ENCODE measurements at regions not wholly inside any gene's neighbourhood (a gene's known extent, or its start where the extent isn't known, plus 50 kb on each side); places are given as distances from the start of the nearest gene placed in this dataset.

DNA sequence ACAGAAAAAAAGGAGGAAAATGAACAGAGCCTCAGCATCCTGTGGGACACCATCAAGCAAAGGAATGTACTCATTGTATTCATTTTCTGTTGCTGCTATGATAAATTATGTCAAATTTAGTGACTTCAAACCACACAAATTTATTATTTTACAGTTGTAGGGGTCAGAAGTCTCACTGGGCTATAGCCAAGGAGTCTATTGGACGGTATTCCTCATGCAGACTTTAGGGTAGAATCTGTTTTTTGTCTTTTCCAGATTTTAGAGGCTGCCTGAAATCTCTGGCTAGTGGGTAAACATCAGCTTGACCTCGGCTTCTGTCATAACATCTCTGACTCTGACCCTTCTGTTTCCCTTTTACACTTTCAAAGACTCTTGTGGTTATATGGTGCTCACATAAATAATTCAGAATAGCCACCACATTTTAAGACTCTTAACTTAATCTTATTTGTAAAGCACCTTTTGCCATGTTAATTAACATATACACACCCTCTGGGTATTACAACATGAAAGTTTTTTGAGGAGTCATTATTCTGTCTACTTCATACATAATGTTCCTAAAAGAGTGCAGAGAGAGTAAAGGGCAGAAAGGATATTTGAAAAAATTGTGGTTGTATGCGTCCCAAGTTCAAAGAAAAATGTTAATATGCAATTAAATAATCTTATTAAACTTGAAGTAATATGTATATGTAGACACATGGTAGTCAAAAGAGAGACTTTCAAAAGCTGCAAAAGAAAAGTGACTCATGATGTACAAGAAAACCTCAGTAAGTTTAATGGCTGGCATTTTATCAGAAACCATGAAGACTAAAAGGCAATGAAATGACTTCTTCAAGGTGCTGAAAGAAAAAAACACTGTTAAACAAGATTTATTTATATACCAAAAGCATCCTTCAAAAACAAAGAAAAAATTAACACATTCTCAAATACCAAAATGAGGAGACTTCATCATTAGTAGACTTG is 70.8 kb upstream of the MEOX2 start:
- Histone ChIP-seq H3K23ac (ENCODE audit: low read length in 2 of 2) (no peak overlapping the region), H4K8ac (ENCODE audit: low read length) (no peak overlapping the region), H4K91ac (ENCODE audit: low read length) (no peak overlapping the region), H3K9ac (ENCODE audit: low read length) (no peak overlapping the region), H3K18ac (ENCODE audit: low read depth in 1 of 2, low read length in 2 of 2) (no peak overlapping the region), H3K79me1 (replicated peaks; ENCODE audit: low read length, poor library complexity, severe bottlenecking) (no peaks in the 10 kb centered on the region), H2BK12ac (ENCODE audit: low read length in 2 of 2) (no peak overlapping the region), H3K27ac (ENCODE audit: low read length, poor library complexity, severe bottlenecking) (no peak overlapping the region), H3K4me3 (ENCODE audit: insufficient read depth in 1 of 2, low read depth in 1 of 2, low read length in 2 of 2) (no peak overlapping the region), H3K27me3 (ENCODE audit: control insufficient read depth in 1 of 2, insufficient read depth in 1 of 2, low read length in 2 of 2) (no peaks in the 10 kb centered on the region), H3K14ac (ENCODE audit: low read length in 2 of 2) (no peak overlapping the region), H3K4ac (ENCODE audit: low read depth in 1 of 2, low read length in 2 of 2) (no peak overlapping the region), H2AK5ac (ENCODE audit: low read length, severe bottlenecking) (no peak overlapping the region), H2BK5ac (ENCODE audit: low read depth, low read length, poor library complexity, severe bottlenecking) (no peak overlapping the region), H2BK120ac (ENCODE audit: low read depth, low read length) (no peak overlapping the region), H2AFZ (ENCODE audit: low read depth, low read length) (no peak overlapping the region), H3K36me3 (ENCODE audit: control insufficient read depth in 1 of 2, insufficient read depth in 2 of 2, low read depth in 1 of 2, low read length in 2 of 2) (no peaks in the 10 kb centered on the region), H2BK15ac (ENCODE audit: low read depth, poor library complexity, severe bottlenecking) (no peak overlapping the region), H3K9me3 (ENCODE audit: control insufficient read depth, low read length) (peaks cover 3% of the 10 kb centered on the region), H3K4me2 (ENCODE audit: low read length, poor library complexity, severe bottlenecking) (no peak overlapping the region), H3K4me1 (ENCODE audit: control insufficient read depth, insufficient read depth, low read depth, low read length) (no peaks in the 10 kb centered on the region)
- peak; percentile 43 for DNase-seq
- WGBS = 10% methylated on average over 2 of the region's 3 CpGs

DNA sequence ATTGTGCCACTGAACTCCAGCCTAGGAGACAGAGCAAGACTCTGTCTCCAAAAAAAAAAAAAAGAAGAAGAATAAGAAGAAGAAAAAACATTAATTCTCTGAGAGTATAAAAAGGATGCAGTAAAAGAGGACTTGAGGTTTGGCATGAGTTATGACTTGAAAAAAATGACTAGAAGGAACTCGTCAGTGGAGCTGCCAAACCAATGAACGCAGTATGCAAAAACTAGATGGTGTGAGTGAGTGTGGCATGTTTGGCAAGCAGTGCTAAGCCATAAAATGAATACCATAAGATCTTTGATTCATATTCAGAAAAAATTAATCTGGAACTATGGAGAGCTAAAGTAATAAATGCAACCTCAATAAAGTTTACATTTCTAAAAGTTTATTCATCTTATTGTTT is 68.6 kb upstream of the MEOX2 start:
- WGBS = 100% methylated on average over 1 of the region's 2 CpGs
- H3K4me1 ChIP-seq (ENCODE audit: control insufficient read depth, insufficient read depth, low read depth, low read length) = no peaks in the 10 kb centered on the region
- DNase-seq = no peak
- no peak overlapping the region for H3K23ac ChIP-seq (ENCODE audit: low read length in 2 of 2)
- H2AK5ac ChIP-seq (ENCODE audit: low read length, severe bottlenecking) = no peak overlapping the region
- no peak overlapping the region for H4K8ac ChIP-seq (ENCODE audit: low read length)
- H2BK120ac ChIP-seq (ENCODE audit: low read depth, low read length) = no peak overlapping the region
- no peak overlapping the region for H2BK15ac ChIP-seq (ENCODE audit: low read depth, poor library complexity, severe bottlenecking)
- no peaks in the 10 kb centered on the region for H3K36me3 ChIP-seq (ENCODE audit: control insufficient read depth in 1 of 2, insufficient read depth in 2 of 2, low read depth in 1 of 2, low read length in 2 of 2)
- no peaks in the 10 kb centered on the region for H3K27me3 ChIP-seq (ENCODE audit: control insufficient read depth in 1 of 2, insufficient read depth in 1 of 2, low read length in 2 of 2)
- no peak overlapping the region for H3K9ac ChIP-seq (ENCODE audit: low read length)
- no peaks in the 10 kb centered on the region for H3K79me1 ChIP-seq (replicated peaks; ENCODE audit: low read length, poor library complexity, severe bottlenecking)
- no peak overlapping the region for H2BK12ac ChIP-seq (ENCODE audit: low read length in 2 of 2)
- peaks cover 3% of the 10 kb centered on the region for H3K9me3 ChIP-seq (ENCODE audit: control insufficient read depth, low read length)
- no peak overlapping the region for H4K91ac ChIP-seq (ENCODE audit: low read length)
- no peak overlapping the region for H3K18ac ChIP-seq (ENCODE audit: low read depth in 1 of 2, low read length in 2 of 2)
- H3K27ac ChIP-seq (ENCODE audit: low read length, poor library complexity, severe bottlenecking) = no peak overlapping the region
- H3K4me2 ChIP-seq (ENCODE audit: low read length, poor library complexity, severe bottlenecking) = no peak overlapping the region
- H3K14ac ChIP-seq (ENCODE audit: low read length in 2 of 2) = no peak overlapping the region
- H2AFZ ChIP-seq (ENCODE audit: low read depth, low read length) = no peak overlapping the region
- H3K4ac ChIP-seq (ENCODE audit: low read depth in 1 of 2, low read length in 2 of 2) = no peak overlapping the region
- no peak overlapping the region for H2BK5ac ChIP-seq (ENCODE audit: low read depth, low read length, poor library complexity, severe bottlenecking)
- no peak overlapping the region for H3K4me3 ChIP-seq (ENCODE audit: insufficient read depth in 1 of 2, low read depth in 1 of 2, low read length in 2 of 2)

DNA sequence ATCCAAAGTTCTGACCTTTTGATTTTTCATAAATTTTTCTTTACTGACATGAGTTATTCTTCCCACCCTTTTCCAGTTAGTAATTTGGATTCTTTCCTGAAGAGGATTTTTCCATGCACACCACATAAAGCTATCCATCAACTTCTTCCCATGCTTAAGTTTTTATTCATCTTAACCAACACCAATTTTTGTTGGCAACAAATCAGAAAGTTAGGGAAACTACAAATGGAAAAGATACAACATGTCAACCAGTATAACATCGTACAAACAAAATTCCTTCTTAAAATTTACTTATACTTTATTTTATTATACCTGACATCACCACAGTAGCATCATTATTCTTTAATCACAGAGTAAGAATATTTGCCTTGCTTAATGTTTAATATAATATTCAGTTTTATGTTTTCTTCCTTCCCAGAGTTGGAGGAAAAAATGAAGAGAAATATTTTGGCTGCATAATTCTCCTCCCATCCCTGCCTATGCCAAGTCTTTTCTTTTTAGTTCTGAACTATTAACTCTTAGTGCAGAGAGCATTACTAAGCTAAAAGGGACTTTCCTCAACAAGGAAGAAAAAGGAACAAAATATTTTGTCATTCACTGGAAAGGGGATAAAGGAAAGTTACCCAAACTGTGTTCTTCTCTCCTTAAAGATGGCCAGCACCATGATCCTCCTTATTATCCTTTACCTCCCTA is 67.5 kb upstream of the MEOX2 start:
- Histone ChIP-seq H2BK12ac (ENCODE audit: low read length in 2 of 2) (no peak overlapping the region), H2AFZ (ENCODE audit: low read depth, low read length) (no peak overlapping the region), H2BK15ac (ENCODE audit: low read depth, poor library complexity, severe bottlenecking) (no peak overlapping the region), H4K91ac (ENCODE audit: low read length) (no peak overlapping the region), H4K8ac (ENCODE audit: low read length) (no peak overlapping the region), H3K36me3 (ENCODE audit: control insufficient read depth in 1 of 2, insufficient read depth in 2 of 2, low read depth in 1 of 2, low read length in 2 of 2) (no peaks in the 10 kb centered on the region), H2AK5ac (ENCODE audit: low read length, severe bottlenecking) (no peak overlapping the region), H3K4me3 (ENCODE audit: insufficient read depth in 1 of 2, low read depth in 1 of 2, low read length in 2 of 2) (no peak overlapping the region), H3K4ac (ENCODE audit: low read depth in 1 of 2, low read length in 2 of 2) (no peak overlapping the region), H3K4me1 (ENCODE audit: control insufficient read depth, insufficient read depth, low read depth, low read length) (no peaks in the 10 kb centered on the region), H3K27me3 (ENCODE audit: control insufficient read depth in 1 of 2, insufficient read depth in 1 of 2, low read length in 2 of 2) (no peaks in the 10 kb centered on the region), H3K9me3 (ENCODE audit: control insufficient read depth, low read length) (peaks cover 3% of the 10 kb centered on the region), H2BK120ac (ENCODE audit: low read depth, low read length) (no peak overlapping the region), H3K23ac (ENCODE audit: low read length in 2 of 2) (no peak overlapping the region), H3K18ac (ENCODE audit: low read depth in 1 of 2, low read length in 2 of 2) (no peak overlapping the region), H2BK5ac (ENCODE audit: low read depth, low read length, poor library complexity, severe bottlenecking) (no peak overlapping the region), H3K27ac (ENCODE audit: low read length, poor library complexity, severe bottlenecking) (no peak overlapping the region), H3K9ac (ENCODE audit: low read length) (no peak overlapping the region), H3K4me2 (ENCODE audit: low read length, poor library complexity, severe bottlenecking) (no peak overlapping the region), H3K79me1 (replicated peaks; ENCODE audit: low read length, poor library complexity, severe bottlenecking) (no peaks in the 10 kb centered on the region), H3K14ac (ENCODE audit: low read length in 2 of 2) (no peak overlapping the region)
- WGBS = 100% methylated on average over 1 of the region's 1 CpG
- DNase-seq = no peak

DNA sequence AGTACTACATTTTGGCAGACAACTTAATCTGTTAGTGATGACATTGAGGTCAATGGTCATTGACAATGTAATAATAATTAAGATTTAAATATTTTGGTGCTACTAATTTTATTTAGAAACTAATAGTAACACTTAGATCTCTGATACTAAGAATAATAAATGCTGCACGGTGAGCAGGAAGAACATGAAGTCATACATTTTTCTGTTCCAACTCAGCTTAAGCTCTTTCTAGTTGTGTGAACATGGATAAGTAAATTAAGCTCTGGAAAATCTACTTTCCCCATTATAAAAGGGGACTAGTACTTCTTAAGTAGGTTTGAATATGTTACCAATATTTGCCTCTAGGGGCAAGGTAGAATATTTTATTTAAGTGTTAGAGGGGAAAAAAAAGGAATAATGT is 65.9 kb upstream of the MEOX2 start:
- H3K27ac ChIP-seq (ENCODE audit: low read length, poor library complexity, severe bottlenecking) = no peak overlapping the region
- H3K36me3 ChIP-seq (ENCODE audit: control insufficient read depth in 1 of 2, insufficient read depth in 2 of 2, low read depth in 1 of 2, low read length in 2 of 2) = no peaks in the 10 kb centered on the region
- no peak overlapping the region for H2BK12ac ChIP-seq (ENCODE audit: low read length in 2 of 2)
- H2BK5ac ChIP-seq (ENCODE audit: low read depth, low read length, poor library complexity, severe bottlenecking) = no peak overlapping the region
- H3K18ac ChIP-seq (ENCODE audit: low read depth in 1 of 2, low read length in 2 of 2) = no peak overlapping the region
- H3K23ac ChIP-seq (ENCODE audit: low read length in 2 of 2) = no peak overlapping the region
- H3K27me3 ChIP-seq (ENCODE audit: control insufficient read depth in 1 of 2, insufficient read depth in 1 of 2, low read length in 2 of 2) = no peaks in the 10 kb centered on the region
- no peak overlapping the region for H3K4ac ChIP-seq (ENCODE audit: low read depth in 1 of 2, low read length in 2 of 2)
- no peak for DNase-seq
- no peak overlapping the region for H4K91ac ChIP-seq (ENCODE audit: low read length)
- no peak overlapping the region for H2BK15ac ChIP-seq (ENCODE audit: low read depth, poor library complexity, severe bottlenecking)
- no peak overlapping the region for H2AK5ac ChIP-seq (ENCODE audit: low read length, severe bottlenecking)
- no peak overlapping the region for H3K4me3 ChIP-seq (ENCODE audit: insufficient read depth in 1 of 2, low read depth in 1 of 2, low read length in 2 of 2)
- H3K9me3 ChIP-seq (ENCODE audit: control insufficient read depth, low read length) = peaks cover 3% of the 10 kb centered on the region
- no peaks in the 10 kb centered on the region for H3K79me1 ChIP-seq (replicated peaks; ENCODE audit: low read length, poor library complexity, severe bottlenecking)
- no peak overlapping the region for H2BK120ac ChIP-seq (ENCODE audit: low read depth, low read length)
- H2AFZ ChIP-seq (ENCODE audit: low read depth, low read length) = no peak overlapping the region
- WGBS = no CpG with 5 or more reads among the region's 1 CpG
- no peaks in the 10 kb centered on the region for H3K4me1 ChIP-seq (ENCODE audit: control insufficient read depth, insufficient read depth, low read depth, low read length)
- no peak overlapping the region for H3K14ac ChIP-seq (ENCODE audit: low read length in 2 of 2)
- no peak overlapping the region for H3K4me2 ChIP-seq (ENCODE audit: low read length, poor library complexity, severe bottlenecking)
- no peak overlapping the region for H3K9ac ChIP-seq (ENCODE audit: low read length)
- H4K8ac ChIP-seq (ENCODE audit: low read length) = no peak overlapping the region

Measured in mesenchymal stem cell (in vitro differentiated cells and primary cell).